RCC 7860 (cell line): ENCODE measurements at regions not wholly inside any gene's neighbourhood (a gene's known extent, or its start where the extent isn't known, plus 50 kb on each side); places are given as distances from the start of the nearest gene placed in this dataset.
"Not testable (repeated sequence)": the region's sequence is repeated elsewhere in the genome, so short reads cannot be mapped to it uniquely, and the experiment has no call there.

ENCODE experiments used
- DNase-seq: peaks from one replicate; pipeline ENCODE4 v3.0.0-alpha.2; 2015; ENCODE audit warnings: low spot score
- FAIRE-seq: peaks from 2 replicates; lab custom pipeline; 2012; peaks lifted over from hg19 to GRCh38; lab: Jason Lieb, UNC

GRCh38 chr1:213452501-213452900 is 401.5 kb downstream of the RPS6KC1 start:
- no peak for FAIRE-seq
- no peak for DNase-seq

- FAIRE-seq: no peak
Observed at GRCh38 chr1:213457186-213457585, 406.1 kb downstream of the RPS6KC1 start.

DNA sequence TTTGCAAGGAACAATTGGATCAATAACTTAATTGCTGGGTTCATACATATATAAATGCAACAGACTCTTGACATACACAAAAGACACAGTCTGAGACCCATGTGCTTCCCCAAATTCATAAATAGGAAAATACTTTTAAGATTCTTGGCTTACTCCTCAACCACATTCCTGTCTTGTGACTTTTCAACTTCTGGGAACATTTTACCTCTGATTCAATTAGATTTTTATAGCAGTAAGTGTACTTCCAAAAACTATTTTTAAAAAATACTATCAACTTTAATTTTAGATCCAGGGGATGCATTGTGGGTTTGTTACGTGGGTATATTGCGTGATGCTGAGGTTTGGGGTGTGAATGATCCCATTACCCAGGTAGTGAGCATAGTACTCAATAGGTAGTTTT is 406.7 kb downstream of the RPS6KC1 start:
- DNase-seq (no peak), FAIRE-seq (no peak)

More at GRCh38 chr1:213457186-213457585, 406.1 kb downstream of the RPS6KC1 start:
- no peak for DNase-seq

DNA sequence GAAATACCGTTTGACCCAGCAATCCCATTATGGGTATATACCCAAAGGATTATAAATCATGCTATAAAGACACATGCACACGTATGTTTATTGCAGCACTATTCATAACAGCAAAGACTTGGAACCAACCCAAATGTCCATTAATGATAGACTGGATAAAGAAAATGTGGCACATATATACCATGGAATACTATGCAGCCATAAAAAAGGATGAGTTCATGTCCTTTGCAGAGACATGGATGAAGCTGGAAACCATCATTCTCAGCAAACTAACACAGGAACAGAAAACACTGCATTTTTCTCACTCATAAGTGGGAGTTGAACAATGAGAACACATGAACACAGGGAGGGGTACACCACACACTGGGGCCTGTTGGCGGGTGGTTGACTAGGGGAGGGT is 411.3 kb downstream of the RPS6KC1 start:
- not testable (repeated sequence) for DNase-seq, FAIRE-seq

GRCh38 chr1:213464786-213465460 is 413.9 kb downstream of the RPS6KC1 start:
- DNase-seq (no peak), FAIRE-seq (no peak)

- FAIRE-seq (no peak), DNase-seq (no peak)
Observed at GRCh38 chr1:213466541-213466940, 415.5 kb downstream of the RPS6KC1 start.

- no peak for FAIRE-seq
- DNase-seq: no peak
Observed at GRCh38 chr1:213474054-213474453, 423.0 kb downstream of the RPS6KC1 start.

DNA sequence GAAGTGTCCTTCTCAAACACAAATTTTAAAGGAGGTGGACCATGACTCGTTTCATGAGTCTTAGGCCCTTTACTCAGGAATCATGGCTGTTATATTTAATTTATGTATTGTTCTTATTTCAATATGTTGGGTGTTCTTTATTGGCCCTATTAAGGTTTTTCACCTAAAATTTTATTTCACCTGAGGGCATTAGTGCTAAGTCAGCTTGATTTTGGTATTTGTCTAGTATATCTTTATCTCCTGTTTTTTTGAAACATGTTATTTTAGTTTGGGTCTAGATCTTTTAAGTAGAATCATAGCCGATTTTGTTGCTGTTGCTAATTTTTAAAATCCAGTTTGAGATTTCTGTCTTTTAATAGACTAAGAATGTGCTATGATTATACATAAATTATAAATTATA is 430.4 kb downstream of the RPS6KC1 start:
- FAIRE-seq (no peak), DNase-seq (no peak)

GRCh38 chr1:213484333-213484732 is 433.3 kb downstream of the RPS6KC1 start:
- DNase-seq (no peak), FAIRE-seq (no peak)

DNA sequence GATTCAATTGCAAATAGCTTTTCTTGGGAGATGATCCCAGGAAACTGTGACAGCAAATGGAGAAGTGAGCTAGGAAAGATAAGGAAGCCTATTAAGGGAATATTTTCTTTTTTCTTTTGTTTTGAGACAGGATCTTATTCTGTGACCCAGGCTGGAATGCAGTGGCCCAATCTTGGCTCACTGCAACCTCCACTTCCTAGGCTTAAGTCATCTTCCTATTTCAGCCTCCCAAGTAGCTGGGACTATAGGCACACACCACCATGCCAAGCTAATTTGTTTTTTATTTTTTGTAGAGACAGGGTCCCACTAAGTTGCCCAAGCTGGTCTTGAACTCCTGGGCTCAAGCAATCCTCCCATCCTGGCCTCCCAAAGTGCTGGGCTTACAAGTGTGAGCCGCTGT is 433.7 kb downstream of the RPS6KC1 start:
- FAIRE-seq (no peak), DNase-seq (no peak)

GRCh38 chr1:213486488-213486887 is 435.4 kb downstream of the RPS6KC1 start:
- no peak for DNase-seq
- no peak for FAIRE-seq

- DNase-seq: no peak
- no peak for FAIRE-seq
Observed at GRCh38 chr1:213491468-213491867, 440.4 kb downstream of the RPS6KC1 start.

- FAIRE-seq (no peak), DNase-seq (no peak)
Observed at GRCh38 chr1:213492161-213493041, 441.4 kb downstream of the RPS6KC1 start.

- FAIRE-seq: no peak
- DNase-seq: no peak
Observed at GRCh38 chr1:213499444-213499843, 448.4 kb downstream of the RPS6KC1 start.

- no peak for FAIRE-seq
- DNase-seq: no peak
Observed at GRCh38 chr1:213507472-213508223, 456.6 kb downstream of the RPS6KC1 start.

GRCh38 chr1:213511173-213511572 is 460.1 kb downstream of the RPS6KC1 start:
- FAIRE-seq: no peak
- no peak for DNase-seq

DNA sequence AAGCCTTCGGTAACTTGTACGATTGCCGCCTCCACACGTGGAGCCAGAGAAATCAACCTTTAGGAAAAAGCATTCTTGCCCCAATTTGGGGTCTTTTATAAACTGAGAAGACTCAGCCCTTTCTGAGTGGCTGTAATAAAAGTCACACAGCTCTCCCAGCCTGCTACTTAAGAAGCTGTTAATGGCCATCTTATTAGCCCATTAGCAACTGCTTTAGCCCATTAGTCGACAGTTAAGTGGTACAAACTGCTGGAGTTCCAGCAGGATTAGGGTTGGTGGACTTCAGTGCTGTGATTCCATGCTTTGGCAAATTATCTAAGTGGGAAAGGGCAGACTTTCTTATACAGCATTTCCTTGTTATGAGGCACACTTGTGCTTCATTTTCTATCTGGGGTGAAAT is 461.3 kb downstream of the RPS6KC1 start:
- no peak for DNase-seq

DNA sequence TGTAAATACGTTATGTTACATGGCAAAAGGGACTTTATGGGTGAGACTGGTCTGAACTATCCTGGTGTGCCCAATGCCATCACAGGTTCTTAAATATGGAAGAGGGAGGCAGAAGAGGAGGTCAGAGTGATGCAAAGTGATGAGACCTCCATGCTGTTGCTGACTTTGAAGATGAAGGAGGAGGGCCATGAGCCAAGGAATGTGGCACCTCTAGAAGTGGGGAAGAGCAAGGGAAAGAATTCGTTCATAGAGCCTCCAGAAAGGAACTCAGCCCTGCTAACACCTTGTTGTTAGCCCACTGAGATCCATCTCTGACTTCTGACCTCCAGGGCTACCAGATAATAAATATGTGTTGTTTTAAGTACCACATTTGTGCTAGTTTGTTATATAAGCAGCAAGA is 462.0 kb downstream of the RPS6KC1 start:
- DNase-seq (no peak), FAIRE-seq (no peak)

More for the DNA sequence above, 461.3 kb downstream of the RPS6KC1 start:
- FAIRE-seq: no peak

GRCh38 chr1:213514408-213515179 is 463.6 kb downstream of the RPS6KC1 start:
- DNase-seq, FAIRE-seq: not testable (repeated sequence)

DNA sequence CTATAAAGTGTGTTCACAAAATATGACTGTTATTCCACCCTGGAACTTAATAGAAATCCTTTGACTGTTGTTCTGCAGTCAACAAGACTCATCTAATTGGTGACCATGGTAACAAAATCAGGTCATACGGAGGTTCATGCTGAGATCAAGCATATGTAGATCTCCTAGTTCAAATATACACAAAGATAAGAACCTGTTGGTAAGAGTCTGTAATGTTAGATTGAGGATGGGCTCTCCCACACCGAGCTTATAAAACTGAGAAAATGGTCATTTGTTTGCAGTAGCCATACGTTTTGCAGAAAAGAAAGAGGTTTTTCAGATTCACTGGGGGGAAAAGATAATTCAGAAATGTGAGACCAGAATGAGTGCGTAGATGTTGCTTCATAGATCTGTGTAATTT is 468.1 kb downstream of the RPS6KC1 start:
- DNase-seq: no peak

GRCh38 chr1:213521206-213521605 is 466.6 kb upstream of the PROX1 start:
- no peak for DNase-seq
- FAIRE-seq: no peak

More for the DNA sequence above, 468.1 kb downstream of the RPS6KC1 start:
- no peak for FAIRE-seq
